GM21390 (cell line): ENCODE measurements at regions not wholly inside any gene's neighbourhood (a gene's known extent, or its start where the extent isn't known, plus 50 kb on each side); places are given as distances from the start of the nearest gene placed in this dataset.
A peak's percentile ranks its signal among the peaks of the same experiment; 100 is the strongest.

Experiments used
- ATAC-seq: cut with Tn5 transposase; IDR thresholded peaks from one replicate; pipeline ENCODE4 v1.9.1; 2021; ENCODE audit not compliant: unreplicated experiment

DNA sequence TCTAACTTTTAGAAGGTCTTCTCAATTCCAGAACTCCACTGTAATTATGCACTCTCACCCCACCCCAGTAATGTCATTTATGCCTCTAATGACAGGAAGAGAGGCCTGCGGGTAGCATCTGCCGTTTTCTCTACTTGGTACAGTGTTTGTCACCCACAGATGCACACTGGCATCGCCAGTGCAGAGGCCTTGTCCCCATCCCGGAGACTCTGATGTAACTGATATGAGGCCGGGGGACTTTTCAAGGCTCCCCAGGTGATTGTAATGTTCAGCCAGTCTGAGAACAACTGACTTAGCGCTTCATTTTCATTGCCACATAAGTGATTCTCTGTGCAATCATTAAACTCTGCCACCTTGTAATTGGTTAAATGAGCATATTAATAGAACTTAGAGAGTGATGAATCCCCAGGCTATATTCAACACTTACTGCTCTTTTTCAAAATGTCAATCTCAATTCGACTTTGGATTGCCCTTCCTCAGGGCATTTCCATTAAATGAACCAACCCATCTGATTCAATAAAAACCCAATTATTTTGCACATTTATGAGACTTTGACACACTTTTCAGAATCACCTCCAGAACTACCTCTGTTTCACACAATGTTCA, 113.2 kb downstream of the HERPUD2 start:
- no peak for ATAC-seq

DNA sequence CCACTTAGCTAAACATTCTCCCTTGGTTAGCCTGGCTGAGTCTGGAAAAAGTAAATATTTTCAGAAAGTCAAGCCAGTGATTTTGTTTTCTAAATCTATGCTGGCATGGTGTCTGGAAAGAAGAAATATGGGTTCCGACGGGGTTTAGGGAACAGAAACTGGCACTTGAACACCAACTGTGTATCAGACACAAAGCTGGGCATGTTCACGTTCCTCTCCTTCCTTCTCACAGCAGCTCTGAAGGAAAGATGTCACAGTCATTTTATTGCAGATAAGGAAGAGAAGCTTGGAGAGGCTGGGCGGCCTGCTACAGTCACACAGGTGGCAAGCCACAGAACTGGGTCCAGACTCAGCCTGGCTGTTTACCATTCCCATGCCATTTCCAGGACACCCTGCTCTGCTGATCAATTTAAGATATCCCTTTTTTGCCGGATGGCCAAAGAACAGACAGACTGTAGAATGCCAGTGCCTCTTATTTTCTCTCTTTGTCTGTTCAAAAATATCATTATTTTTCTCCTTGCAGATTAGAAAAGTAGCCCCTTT, 118.8 kb downstream of the HERPUD2 start:
- ATAC-seq: no peak

DNA sequence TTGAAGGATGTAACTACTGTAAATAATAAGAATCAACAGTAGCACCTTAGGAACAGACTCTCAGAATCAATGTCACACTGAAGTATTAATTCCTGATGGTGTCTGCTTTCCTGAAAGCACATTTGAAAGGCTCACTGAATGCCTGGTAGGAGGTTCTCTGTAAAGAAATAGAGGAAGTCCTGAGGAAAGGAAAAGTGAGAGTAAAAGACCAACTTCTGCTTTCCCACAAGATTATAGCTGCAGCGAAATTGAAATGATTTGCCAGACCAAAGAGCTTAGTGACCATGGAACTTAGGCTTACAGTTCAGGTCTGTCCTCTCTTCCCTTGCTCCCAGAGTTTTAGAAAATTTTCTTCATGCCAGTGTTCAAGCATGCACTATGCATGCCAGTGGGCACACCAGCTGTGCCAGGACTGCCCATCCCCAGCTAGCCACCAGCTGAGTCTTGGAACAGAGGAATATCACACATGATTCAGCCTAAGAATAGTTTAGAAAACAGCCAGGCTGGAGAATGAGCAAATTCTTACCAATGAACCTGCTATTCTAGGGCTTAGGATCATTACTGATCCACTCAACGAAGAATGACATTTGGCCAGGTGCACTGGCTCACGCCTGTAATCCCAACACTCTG, 123.2 kb downstream of the HERPUD2 start:
- ATAC-seq: no peak

DNA sequence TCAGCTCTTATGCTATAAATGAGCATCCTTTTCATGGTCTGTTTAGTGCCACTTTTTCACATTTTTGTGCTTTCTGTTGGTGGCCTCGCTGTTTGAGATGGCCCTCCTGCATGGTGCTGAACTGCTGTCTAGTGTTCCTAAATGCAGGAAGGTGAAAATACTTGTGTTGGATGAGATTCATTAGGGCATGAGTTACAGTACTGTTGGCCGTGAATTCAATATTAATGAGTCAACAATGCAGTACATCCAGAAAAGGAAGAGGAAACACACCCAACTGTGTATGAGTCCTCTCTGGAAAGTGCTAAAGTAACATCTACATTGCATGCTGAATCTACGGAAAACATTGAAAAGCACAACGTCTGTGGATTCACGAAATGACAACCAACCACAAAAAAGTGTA, 124.0 kb downstream of the HERPUD2 start:
- no peak for ATAC-seq

DNA sequence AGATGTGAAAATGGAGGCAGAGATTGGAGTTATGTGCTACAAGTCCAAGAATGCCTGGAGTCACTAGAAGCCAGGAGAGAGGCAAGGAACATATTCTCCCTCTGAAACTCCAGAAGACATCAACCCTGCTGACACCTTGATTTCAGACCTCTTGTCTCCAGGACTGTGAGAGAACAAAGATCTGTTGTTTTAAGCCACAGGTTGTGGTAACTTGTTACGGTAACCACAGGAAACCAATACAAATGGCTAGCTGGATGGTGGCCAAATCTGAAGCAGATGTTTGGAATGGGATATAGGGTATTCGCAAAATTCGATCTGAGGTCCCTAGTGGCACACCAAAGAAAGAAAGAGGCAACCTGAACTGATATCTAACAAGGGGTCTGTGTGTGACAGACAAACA, 129.0 kb downstream of the HERPUD2 start:
- ATAC-seq: no peak

DNA sequence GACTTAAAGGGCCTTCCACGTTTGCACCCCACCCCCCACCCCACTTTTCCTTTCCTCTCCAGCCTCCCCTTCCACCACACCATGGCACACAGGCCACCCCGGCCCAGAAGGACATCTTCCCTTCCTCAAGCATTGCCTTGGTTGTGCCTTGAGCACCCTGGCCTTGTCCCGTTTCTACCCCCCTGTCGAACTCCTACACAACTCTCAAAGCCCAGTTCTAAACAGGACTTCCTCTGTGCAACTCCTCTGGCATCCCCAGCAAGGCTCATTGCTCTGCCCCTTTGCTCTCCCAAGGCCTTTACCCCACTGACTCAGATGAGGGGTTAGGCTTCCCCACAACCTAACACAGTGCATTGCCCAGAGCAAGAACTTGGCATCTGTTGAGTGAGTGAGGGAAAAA, 136.1 kb downstream of the HERPUD2 start:
- ATAC-seq: no peak

DNA sequence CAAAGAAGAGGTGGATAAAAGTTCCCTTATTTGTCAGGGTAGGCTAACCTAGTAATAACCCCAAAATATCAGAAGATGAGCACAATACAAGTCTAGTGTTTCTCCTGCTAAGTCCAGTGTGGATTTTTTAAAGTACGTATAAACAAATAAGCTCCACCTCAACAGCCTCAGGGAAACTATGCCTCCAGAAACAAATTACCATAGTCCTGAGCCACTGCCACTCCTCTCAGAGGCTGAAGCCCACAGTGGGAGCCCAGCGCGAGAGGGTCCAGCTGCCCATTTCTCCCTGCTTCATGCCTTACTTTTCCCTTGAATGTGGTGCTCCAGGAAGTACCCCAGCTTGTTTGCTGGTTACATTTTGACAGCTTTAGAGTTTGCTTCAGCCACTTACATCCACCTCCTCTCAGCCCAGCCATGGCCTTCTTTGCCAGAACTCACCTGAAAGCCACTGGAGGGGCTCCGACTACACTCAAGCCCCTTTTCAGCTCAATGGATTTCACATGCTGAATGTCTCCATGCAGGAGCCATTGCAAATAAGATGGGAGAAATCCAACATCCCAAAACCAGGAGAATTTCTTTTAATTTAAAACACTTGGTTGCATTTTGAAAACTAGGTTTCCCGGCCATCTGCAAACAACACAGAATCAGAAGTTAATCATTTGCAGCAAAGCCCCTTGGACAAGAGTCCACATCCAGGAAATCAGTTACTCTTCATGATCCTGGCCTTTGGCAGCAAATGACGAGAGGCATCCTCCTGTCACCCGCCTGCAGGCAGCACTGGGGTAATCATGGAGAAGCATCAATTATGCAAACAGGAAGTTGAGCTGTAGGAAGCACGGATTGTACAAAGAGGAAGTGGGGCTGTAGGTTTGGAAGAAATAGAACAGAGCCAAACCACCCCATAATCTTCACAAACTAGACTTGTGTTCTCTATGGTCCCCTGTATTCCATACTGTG, 138.1 kb downstream of the HERPUD2 start:
- no peak for ATAC-seq

DNA sequence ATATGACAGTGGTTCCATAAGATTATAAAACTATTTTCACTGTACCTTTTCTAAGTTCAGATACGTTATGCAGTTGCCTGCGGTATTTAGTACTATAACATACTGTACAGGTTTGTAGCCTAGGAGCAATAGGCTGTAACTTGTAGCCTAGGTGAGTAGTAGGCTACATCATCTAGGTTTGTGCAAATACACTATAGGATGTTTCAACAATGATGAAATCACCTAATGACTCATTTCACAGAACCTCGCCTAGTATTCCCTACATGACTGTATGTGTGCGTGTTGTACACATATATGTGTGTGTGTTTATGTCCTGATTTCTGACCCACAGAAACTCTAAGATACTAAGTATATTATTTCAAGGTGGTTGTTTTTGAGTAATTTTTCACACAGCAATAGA, 139.0 kb downstream of the HERPUD2 start:
- ATAC-seq: no peak

DNA sequence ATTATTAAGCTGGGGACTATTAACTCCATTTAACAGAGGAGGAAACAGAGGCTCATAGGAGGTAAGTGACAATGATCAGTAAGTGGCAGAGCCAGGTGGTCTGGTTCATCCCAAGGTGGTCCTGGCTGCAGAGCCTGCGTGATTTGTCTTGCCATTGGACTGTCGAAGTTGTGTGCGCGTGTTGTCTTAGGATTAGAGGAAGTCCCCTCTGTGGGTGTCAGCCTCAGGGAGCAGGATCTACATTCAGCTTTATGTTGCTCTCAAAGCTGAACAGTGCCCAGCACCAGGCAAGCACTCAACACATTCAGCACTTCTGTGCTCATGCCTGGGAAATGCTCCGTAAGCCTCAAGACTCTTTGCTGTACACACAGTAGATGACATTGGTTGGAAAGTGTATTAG, 139.5 kb downstream of the HERPUD2 start:
- no peak for ATAC-seq

DNA sequence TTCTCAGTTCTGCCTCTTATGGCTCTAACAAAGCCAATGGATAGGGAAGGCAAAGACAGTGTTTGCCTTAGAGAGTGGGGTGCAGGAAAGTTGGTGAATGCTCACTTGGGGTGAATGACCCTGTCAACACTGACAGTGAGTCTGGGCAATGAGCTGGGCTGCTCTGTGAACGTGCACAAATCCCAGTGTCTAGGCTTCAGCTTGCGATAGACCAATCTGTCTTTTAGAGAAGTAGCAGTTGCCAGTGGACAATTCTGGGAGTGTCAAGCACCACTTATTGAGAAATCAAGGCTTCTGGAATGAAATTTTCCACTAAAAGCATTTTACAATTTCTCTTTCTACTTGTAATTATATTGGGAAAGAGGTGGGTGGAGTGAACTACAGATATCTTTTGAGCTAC, 141.4 kb downstream of the HERPUD2 start:
- no peak for ATAC-seq

DNA sequence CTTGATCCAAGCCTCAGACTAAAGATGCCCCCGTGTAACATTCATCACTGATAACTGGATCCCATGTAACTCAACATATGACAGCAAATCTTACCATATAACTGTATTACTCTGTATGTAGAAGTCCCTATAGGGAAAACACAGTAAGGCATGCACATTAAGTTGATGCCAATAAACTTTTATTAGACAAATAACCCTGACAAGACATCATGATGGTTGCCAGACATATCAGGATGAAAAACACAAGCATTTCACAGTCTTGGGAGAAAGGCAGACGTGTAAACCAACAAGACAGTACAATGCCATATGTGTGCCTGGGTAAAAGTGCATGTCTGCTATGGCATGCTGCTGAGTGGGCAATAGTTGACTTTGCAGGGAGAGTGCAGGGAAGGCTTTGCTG, 142.2 kb downstream of the HERPUD2 start:
- no peak for ATAC-seq

DNA sequence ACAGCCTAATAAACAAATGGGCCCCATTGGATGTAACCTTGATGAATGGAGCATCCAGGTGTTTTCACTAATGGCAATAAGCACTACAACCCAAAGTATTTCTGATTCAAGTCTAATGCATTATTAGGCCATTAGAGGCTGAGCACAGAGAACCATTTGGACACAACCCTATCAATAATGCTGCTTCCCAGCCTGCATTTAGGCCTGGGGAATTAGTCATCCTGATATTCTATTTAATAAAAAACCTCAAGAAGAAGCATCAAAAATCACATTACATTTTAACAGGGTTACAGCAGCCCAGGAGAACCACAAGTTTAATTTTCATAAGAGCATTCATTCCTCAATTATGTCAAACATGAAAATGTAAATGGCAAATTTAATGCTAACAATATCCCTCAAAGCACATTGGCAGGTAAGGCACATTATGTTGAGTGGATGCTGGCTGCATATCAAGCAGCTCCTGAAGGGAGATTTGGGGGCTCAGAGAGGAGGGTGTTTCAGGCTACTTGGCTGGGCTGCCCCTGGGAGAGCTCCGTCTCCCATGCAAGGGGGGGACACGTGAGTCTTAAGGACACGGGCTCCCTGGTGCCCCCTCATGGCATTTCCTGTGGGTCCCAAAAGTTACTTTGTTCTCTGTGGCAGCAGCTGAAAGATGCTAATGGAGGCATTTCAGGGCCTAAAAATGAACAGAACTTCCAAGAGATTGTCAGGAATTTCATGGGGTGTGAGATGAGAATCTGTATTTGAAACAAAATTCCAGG, 143.4 kb downstream of the HERPUD2 start:
- ATAC-seq: no peak

DNA sequence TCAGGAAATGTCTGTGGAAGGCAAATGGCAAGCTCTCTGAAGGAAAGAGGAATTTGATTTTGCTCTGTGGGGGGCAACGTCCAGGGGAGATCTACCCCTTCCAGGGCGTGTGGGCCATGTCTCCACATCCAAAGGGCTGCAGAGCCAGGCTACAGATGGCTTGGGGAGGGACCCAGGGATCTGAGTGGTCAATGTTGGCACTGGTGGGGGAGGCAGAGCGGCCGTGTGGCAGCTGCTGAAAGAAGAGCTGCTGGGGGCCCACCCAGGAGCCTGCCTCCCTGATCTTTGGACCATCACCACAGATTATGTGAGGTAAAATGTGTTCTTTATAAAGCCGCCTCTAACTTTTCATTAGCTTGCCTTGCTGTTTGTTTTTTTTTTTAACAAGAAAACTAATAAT, 144.1 kb downstream of the HERPUD2 start:
- no peak for ATAC-seq

DNA sequence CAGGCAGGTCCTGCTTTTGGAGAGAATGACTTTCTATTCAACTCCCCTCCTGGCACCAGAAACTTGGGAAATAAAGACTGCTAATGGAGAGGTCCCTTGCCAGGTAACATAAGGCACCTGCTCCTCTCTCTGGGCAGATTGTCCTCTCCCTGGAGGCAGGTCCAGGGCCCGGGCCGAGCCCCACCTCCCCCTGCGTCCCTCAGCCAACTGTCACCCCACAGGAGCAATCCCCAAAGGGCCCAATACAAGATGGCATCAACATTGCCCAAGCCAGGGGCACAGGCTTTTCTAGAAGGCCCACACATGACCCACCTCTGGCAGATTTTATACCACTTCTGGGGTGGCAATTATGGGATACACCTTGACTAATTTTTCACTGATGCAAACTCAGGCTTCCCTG, 145.2 kb downstream of the HERPUD2 start:
- no peak for ATAC-seq

DNA sequence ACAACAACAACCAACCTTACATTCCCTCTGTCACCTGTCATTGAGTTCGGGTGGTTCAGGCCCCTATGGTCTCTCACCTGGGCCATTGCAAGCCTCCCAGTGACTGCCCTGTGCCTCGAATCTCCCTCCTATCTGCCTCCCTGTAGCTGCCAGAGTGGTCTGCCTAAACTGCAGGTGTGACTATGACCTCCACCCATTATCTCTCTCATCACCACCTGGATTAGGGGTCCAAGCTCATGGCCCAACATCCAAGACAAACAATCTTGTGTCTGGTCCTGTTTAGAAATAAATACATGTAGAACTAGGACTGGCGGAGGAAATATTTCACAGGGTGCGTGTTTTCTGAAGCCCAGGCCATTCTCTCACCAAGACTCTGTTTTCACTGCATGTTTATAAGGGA, 146.6 kb downstream of the HERPUD2 start:
- no peak for ATAC-seq

DNA sequence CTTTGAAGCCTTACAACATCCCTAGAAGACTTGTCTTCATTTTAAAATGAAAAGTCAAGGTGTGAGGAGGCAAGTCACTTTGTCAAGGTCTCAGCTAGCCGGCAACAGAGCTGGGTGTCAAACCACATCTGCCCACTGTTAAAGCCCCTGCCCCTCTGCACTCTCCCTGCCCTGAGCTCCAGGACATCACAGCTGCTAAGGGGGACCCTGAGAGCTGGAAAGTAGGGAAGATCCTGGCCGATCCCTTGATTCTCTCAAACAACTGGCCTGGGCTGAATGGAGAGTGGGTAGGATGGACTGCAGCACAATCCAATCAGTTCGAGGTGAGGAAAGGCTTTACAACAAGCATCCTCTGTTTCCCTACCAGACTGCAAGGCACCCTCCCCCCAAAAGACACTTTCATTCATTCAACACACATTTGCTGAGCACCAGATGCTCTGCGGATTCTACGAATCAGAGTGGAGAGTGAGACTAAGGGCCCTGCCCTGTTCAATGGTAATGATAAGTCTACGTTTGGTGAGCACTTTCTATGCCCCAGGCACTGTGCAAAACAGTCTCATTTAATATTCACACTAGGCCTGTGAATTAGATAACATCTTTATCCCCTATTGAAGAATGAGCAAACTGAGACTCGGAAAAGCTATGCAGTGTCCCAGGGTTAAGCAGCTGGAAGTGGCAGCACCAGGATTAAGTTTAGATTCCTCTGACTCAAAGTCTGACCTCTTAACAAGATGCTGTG, 148.1 kb downstream of the HERPUD2 start:
- ATAC-seq: no peak

DNA sequence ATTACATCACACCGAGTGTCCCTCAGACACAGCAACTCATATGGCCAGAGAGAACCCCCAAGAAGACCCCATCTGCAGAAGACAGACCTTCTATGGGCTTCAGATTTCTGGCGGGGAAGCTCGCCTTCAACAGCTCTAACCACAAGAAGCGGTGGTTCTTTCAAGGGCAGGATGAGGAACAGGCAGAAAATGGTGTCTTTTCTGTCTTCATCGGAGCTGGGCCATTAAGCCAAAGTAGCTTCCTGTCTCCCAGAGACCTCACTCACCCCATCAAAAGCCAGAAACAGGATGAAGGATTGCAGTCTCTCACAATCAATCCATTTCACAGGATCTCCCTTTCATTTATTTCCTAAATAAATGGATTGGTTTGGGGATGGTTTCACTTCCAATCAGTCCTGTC, 149.1 kb downstream of the HERPUD2 start:
- ATAC-seq: no peak

DNA sequence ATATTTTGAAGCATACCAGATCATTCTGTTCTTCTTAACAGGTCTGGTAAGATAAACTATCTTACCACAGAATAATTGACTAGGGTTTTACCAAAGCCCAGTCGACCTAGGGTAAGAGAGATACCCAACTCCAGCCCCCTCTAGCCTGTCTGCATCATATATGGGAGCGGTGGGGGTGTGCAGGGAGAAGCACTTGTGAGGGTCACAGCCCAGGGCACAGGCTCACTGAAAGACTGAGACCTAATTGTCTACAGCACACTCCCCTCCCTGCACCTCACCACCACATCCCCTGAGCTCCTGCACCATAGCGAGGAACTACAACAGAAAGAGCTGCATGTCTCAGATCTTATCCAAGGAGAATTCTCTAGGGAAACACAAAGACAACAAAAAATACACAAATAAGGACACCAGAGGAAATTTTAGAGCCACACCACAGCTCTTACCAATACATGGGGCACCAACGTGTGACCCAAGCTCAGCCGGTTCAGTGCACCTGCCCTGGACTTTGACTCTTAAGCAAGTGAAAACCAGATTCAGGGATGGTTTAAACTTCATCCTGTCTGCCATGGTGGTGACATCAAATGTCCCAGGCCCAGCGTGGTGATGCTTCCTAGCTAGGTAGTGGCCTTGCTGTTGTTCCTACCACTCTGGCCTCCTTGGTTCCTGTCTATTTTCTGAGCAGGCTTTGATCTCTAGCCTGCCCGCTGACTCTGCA, 150.8 kb downstream of the HERPUD2 start:
- ATAC-seq: no peak

DNA sequence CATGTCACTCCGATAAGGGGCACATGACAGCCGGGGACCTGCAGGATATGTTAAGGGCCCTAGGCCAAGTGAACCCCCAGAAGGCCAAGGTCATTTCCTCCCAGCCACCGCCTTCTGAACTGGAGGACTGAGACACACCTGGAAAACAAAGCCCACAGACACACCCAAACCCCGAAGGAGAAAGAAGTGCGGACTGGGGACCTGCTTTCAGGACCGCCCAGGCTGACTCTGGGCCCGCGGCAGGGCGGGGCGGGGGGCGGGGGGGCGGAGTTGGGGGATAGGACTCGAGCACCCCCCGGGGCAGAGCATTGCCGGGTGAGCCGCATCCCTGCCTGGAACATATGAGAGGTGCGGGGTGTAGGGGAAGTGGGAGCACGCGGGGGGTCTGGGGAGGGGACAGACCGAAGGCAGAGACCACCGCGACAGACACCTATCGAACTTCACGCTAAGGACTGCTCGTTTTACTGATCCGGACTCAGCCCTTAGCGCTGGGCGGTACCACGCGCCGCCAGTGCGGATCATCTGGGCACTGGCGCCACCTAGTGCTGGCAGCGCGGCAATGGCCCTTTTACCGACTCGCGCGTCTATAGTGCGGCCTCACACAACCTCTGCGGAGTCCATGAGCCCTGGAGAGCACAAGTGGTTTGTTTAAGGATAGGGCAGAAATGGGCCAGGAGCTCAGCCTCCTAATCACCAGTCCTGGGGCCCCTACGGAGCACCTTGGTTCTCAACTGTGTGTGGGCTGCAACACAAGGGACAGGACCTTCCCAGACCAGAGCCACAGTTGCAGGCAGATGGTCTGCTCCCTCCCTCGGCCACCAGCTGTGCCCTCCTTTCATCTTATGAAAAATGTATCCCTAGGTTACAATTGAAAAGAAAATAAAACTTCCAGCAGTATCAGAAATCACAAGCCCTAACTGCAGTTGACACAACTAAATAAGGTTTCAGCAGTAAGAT, 157.6 kb downstream of the HERPUD2 start:
- peak; percentile 99 for ATAC-seq
